Vagina (tissue), 2 donors: ENCODE measurements at regions not wholly inside any gene's neighbourhood (a gene's known extent, or its start where the extent isn't known, plus 50 kb on each side); places are given as distances from the start of the nearest gene placed in this dataset.
"Not testable (repeated sequence)": the region's sequence is repeated elsewhere in the genome, so short reads cannot be mapped to it uniquely, and the experiment has no call there.

Experiments
- DNase-seq, 2 donors: peaks; one replicate each; pipeline ENCODE4 v3.0.0-alpha.2; 2017; ENCODE audit errors: extremely low spot score in 2 of 2
- H3K27ac ChIP-seq: fragments of 200-600 bp; sonication (generic); one replicate; pipeline ENCODE4 v1.5.1; 2019
- H3K27me3 ChIP-seq: fragments of 200-600 bp; sonication (generic); one replicate; pipeline ENCODE4 v1.5.1; 2019
- H3K36me3 ChIP-seq, 2 donors: fragments of 200-600 bp; sonication (generic); one replicate each; pipeline ENCODE4 v1.5.1; 2017 to 2019
- H3K4me1 ChIP-seq: fragments of 200-600 bp; sonication (generic); one replicate; pipeline ENCODE4 v1.5.1; 2019
- H3K4me3 ChIP-seq, 2 donors: fragments of 200-600 bp; sonication (generic); 1 replicate in 1 of 2; 2 replicates in 1 of 2; pipeline ENCODE4 v1.5.1; 2016 to 2019
- H3K9me3 ChIP-seq: fragments of 200-600 bp; sonication (generic); one replicate; pipeline ENCODE4 v1.5.1; 2019
- CTCF ChIP-seq, 3 experiments: fragments of 450-650 bp in 2 of 3; fragments of 200-600 bp in 1 of 3; sonication (generic) in 1 of 3; IDR thresholded peaks; one replicate each; pipeline ENCODE4 v1.5.1; 2017 to 2019; ENCODE audit warnings: antibody characterized with exemption in 3 of 3, mild to moderate bottlenecking in 2 of 3, moderate library complexity in 2 of 3
- POLR2A ChIP-seq, 2 donors: fragments of 450-650 bp; IDR thresholded peaks; one replicate each; pipeline ENCODE4 v1.6.1; 2017; ENCODE audit warnings: antibody characterized with exemption in 2 of 2, mild to moderate bottlenecking in 2 of 2, moderate library complexity in 2 of 2
- POLR2AphosphoS5 ChIP-seq, 2 donors: sonication (generic); formaldehyde crosslinking; IDR thresholded peaks; one replicate each; pipeline ENCODE4 v1.9.0; 2017; ENCODE audit warnings: antibody characterized with exemption in 2 of 2, mild to moderate bottlenecking in 2 of 2, low read depth in 1 of 2; ENCODE audit not compliant: insufficient read depth in 1 of 2
- intact Hi-C: fragments of 100-400 bp; cut with DNase I; formaldehyde crosslinking; loops from one replicate; pipeline ENCODE4 v1.15.1; 2023

- Histone ChIP-seq H3K27me3 (no peaks in the 10 kb centered on the region), H3K27ac (no peak overlapping the region), H3K4me1 (no peaks in the 10 kb centered on the region), H3K36me3 (no peaks in the 10 kb centered on the region), H3K9me3 (no peaks in the 10 kb centered on the region), H3K4me3 (no peak overlapping the region)
- no peak for DNase-seq
- no peak for TF ChIP-seq POLR2AphosphoS5 (IDR thresholded peaks at IDR 0.05; ENCODE audit: insufficient read depth in 1 of 2, low read depth in 1 of 2)
- no peak for TF ChIP-seq POLR2A (IDR thresholded peaks at IDR 0.05)
- no peak for TF ChIP-seq CTCF (IDR thresholded peaks at IDR 0.05)
- intact Hi-C loops: no loop called here
These were observed 153.6 kb upstream of the ZNF717 start for GRCh38 chr3:75938921-75939320.

GRCh38 chr3:75951941-75952340 is 166.6 kb upstream of the ZNF717 start:
- no peaks in the 10 kb centered on the region for H3K27me3 ChIP-seq
- no peaks in the 10 kb centered on the region for H3K9me3 ChIP-seq
- no peaks in the 10 kb centered on the region for H3K36me3 ChIP-seq
- no peak for DNase-seq
- intact Hi-C loops: no loop called here
- H3K4me1 ChIP-seq: no peaks in the 10 kb centered on the region
- TF ChIP-seq CTCF (IDR thresholded peaks at IDR 0.05): no peak
- TF ChIP-seq POLR2AphosphoS5 (IDR thresholded peaks at IDR 0.05; ENCODE audit: insufficient read depth in 1 of 2, low read depth in 1 of 2): no peak
- TF ChIP-seq POLR2A (IDR thresholded peaks at IDR 0.05): no peak
- no peak overlapping the region for H3K4me3 ChIP-seq
- H3K27ac ChIP-seq: no peak overlapping the region

GRCh38 chr3:75960031-75960430 is 174.7 kb upstream of the ZNF717 start:
- intact Hi-C loops, H3K36me3 ChIP-seq, H3K4me3 ChIP-seq, H3K9me3 ChIP-seq, H3K27me3 ChIP-seq, H3K27ac ChIP-seq, H3K4me1 ChIP-seq, DNase-seq: not testable (repeated sequence)

- H3K27ac ChIP-seq, H3K4me1 ChIP-seq, H3K4me3 ChIP-seq, H3K27me3 ChIP-seq, intact Hi-C loops, DNase-seq, H3K9me3 ChIP-seq, H3K36me3 ChIP-seq: not testable (repeated sequence)
These were observed 176.7 kb upstream of the ZNF717 start for GRCh38 chr3:75962054-75962453.

- no peaks in the 10 kb centered on the region for H3K9me3 ChIP-seq
- DNase-seq: no peak
- TF ChIP-seq CTCF (IDR thresholded peaks at IDR 0.05) (no peak), POLR2A (IDR thresholded peaks at IDR 0.05) (no peak), POLR2AphosphoS5 (IDR thresholded peaks at IDR 0.05; ENCODE audit: insufficient read depth in 1 of 2, low read depth in 1 of 2) (no peak)
- intact Hi-C loops: no loop called here
- H3K36me3 ChIP-seq: no peaks in the 10 kb centered on the region
- H3K27me3 ChIP-seq: no peaks in the 10 kb centered on the region
- H3K4me1 ChIP-seq: no peaks in the 10 kb centered on the region
- H3K27ac ChIP-seq: no peak overlapping the region
- H3K4me3 ChIP-seq: no peak overlapping the region
These were observed 181.7 kb upstream of the ZNF717 start for GRCh38 chr3:75967071-75967470.

- Histone ChIP-seq H3K27me3 (no peaks in the 10 kb centered on the region), H3K9me3 (no peaks in the 10 kb centered on the region), H3K4me1 (no peaks in the 10 kb centered on the region), H3K4me3 (no peak overlapping the region), H3K27ac (no peak overlapping the region), H3K36me3 (no peaks in the 10 kb centered on the region)
- TF ChIP-seq POLR2A (IDR thresholded peaks at IDR 0.05): no peak
- TF ChIP-seq CTCF (IDR thresholded peaks at IDR 0.05): no peak
- no peak for TF ChIP-seq POLR2AphosphoS5 (IDR thresholded peaks at IDR 0.05; ENCODE audit: insufficient read depth in 1 of 2, low read depth in 1 of 2)
- intact Hi-C loops: no loop called here
- no peak for DNase-seq
These were observed 193.3 kb upstream of the ZNF717 start for GRCh38 chr3:75978686-75979085.
